Stimulated activated CD4-positive, alpha-beta T cell treated with anti-CD3 and anti-CD28 coated beads, Interleukin-12 subunit alpha, Interleukin-12 subunit beta, amount 100 ng/mL, for 24 hours (primary cell): ENCODE measurements at regions not wholly inside any gene's neighbourhood (a gene's known extent, or its start where the extent isn't known, plus 50 kb on each side); places are given as distances from the start of the nearest gene placed in this dataset.
"Not testable (repeated sequence)": the region's sequence is repeated elsewhere in the genome, so short reads cannot be mapped to it uniquely, and the experiment has no call there.

Experiments
- DNase-seq, 2 experiments: peaks; one replicate each; pipeline ENCODE4 v3.0.0-alpha.2; 2020; ENCODE audit warnings: low read depth in 2 of 2

- DNase-seq = no peak
These were observed 78.0 kb upstream of the IRX4 start for GRCh38 chr5:1960595-1961303.

DNA sequence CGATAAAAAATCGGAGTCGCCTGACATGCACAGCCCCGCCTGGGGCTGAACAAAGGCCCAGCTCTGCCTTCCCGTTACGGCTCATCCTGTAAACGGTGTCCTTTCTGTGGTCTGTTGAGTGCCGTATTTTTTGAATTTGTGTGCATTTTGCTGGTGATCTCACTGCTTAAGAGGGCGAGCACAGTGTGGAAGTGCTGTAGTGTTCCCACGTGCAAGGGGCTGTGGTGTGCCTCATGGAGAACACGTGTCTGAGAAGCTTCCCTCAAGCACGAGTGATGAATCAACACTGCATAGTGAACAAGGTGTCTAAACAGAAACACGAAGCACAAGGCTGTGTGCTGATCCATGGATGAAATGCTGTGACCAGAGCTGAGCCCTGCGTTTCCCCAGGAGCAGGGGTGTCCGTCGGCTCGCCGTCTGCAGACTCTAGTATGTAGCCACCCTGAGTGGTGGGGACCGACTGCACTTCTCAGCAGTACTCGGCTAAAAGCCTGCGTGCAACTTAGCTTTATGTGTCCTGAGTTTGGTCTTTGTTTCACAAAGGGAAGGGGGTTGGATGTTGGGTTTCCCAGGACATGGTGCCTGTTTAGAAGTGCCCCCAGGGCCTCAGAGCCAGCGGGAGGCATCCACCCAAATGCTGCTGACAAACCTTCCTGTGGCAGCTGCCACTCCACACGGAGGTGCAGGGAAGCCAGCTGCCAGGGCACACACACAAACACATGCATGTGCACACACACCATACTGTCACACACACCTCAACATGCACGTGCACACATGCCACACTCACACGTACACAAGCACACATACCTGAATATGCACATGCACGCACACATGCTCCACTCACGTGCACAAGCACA lies 77.2 kb upstream of the IRX4 start:
- no peak for DNase-seq

- no peak for DNase-seq
These were observed 76.5 kb upstream of the IRX4 start for GRCh38 chr5:1959231-1959630.

DNA sequence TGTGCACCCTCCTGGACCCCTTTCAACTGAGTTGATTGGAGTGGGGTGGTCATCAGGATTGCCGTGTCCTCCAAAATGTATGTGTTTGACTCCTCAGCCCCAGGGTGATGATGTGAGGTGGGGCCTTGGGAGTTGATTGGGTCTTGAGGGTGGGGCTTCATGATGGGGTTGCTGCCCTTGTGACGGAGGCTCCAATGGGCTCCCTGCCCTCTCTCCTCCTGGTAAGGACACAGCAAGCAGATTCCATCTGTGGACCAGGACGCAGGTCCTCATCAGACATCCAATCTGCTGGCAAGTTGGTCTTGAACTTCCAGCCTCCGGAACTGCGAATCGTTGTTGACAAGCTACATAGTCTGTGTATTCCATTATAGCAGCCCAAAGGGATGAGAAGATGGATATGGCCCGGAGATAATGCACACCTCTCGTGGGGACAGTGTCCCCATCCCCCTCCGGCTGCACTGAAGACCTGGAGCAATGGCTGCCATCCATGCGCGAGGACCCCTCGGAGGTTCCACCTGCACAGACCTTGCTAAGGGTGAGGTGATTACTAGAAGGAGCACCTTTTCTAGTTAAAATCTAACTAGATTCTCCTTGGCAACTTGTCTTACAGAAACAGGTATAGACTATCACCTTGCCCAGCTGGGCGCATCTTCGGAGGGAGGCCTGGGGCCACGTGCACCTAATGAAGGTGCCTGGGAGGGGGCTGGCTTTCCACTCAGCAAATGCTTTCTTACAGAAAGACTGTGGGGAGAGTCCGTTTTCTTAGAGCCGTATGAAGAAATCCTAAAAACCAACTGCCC lies 75.7 kb upstream of the IRX4 start:
- no peak for DNase-seq

GRCh38 chr5:1955586-1955985 lies 72.9 kb upstream of the IRX4 start:
- DNase-seq = no peak

- DNase-seq = not testable (repeated sequence)
These were observed 71.0 kb upstream of the IRX4 start for GRCh38 chr5:1953710-1954109.

DNA sequence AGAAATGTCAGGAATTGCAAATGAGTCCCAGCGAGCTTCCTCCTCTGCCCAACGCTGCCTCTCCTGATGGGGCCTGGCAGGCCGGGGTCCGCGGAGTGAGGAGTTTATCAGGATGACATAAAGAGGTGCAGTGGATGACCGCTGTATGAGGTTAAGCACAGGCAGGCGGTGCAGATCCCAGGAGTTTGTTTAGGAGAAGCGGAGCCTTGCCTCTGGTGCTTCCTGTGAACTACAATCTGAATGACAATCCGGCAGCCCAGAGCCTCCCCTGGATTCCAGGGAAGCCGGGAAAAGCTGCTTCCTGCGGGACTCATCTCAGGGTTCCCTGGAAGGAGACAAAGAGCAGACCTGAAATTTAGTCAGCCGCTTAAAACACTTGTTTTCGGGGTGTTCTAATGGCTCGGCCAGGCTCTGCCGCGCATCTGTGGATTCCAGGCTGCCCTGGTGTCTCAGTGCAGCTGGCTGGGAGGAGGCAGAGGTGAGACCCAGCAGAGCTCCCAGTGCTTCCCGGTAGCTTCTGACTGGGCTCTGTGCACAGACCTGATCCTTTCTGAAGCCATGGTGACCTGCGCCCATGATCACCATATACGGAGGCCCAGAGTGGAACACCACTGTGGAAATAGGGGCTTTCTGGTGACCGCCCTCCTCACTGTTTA lies 69.8 kb upstream of the IRX4 start:
- DNase-seq = no peak

DNA sequence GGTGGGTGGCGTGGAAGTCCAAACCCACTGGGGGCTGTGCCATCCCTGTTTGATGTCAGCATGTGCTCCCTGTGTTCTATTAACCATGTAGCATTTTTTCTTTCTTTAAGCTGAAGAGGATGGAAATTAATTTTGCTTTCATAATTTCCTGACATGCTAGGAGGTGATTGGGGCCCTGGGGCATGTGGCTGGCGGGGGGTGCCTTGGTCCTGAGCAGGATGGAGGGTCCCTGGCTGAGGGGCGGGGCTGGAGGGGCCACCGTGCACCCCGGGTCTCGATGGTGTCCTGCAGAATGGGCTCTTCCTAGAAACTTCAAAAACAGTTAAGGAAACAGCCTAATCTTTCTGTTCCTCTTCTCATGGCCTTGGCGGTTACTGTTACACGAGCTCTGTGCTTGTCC lies 69.3 kb upstream of the IRX4 start:
- DNase-seq = no peak

- no peak for DNase-seq
These were observed 68.6 kb upstream of the IRX4 start for GRCh38 chr5:1951165-1951816.

DNA sequence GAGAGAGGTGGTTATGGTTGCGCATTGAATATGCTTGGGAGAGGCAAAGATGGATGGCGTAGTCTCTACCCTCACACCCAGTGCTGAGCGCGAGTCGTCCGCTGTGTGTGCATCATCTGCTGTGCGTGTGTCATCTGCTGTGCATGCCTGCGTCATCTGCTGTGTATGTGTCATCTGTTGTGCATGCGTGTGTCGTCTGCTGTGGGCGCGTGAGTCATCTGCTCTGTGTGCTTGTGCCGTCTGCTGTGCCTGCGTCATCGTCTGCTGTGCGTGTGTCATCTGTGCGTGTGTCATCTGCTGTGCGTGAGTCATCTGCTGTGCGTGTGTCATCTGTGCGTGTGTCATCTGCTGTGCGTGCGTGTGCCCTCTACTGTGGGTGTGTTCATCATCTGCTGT lies 68.0 kb upstream of the IRX4 start:
- no peak for DNase-seq

- DNase-seq = no peak
These were observed 67.5 kb upstream of the IRX4 start for GRCh38 chr5:1950096-1950707.

GRCh38 chr5:1949253-1949652 lies 66.5 kb upstream of the IRX4 start:
- DNase-seq = no peak

DNA sequence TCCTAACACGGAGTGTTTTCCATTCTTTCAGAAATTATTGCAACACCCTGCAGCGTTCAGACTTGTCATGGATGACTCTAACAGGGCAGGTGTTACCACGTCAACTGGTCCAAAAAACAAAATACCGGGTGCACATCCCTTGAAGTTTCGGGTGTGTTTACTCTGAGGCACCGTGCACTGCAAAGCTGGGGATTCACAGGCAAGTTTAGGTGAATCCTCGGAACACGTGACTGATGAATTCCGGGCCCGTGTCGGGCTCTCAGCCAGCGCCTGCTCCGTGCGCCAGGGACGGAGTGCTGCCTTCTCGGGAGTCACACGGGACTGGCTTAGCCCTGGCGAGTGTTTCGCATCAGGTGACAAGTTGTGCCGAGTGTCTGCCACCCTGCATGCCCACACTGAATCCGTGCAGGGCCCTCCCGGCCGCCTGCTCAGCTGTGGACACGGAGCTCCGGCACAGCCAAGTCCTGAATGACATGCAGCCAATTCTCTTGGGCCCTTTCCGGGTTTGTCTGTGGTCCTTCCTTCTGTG lies 66.0 kb upstream of the IRX4 start:
- DNase-seq = no peak

DNA sequence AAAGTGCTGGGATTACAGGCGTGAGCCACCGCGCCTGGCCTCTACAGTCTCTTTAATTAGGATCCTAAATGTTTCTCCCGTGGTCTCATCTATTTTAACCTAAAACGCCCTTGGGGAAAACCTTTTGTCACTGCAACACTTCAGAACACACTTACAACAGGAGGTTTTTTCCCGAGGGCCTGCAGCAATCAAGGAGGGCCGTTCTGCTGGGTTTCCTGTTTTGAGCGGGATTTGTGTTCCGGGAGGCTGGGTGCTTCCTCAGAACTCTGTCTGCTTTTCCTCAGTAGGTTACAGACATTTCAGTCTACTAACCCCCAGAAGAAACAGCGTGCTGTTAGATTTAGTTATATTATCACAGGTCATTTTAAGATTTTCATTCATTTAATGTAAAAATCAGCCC lies 65.4 kb upstream of the IRX4 start:
- DNase-seq = no peak

DNA sequence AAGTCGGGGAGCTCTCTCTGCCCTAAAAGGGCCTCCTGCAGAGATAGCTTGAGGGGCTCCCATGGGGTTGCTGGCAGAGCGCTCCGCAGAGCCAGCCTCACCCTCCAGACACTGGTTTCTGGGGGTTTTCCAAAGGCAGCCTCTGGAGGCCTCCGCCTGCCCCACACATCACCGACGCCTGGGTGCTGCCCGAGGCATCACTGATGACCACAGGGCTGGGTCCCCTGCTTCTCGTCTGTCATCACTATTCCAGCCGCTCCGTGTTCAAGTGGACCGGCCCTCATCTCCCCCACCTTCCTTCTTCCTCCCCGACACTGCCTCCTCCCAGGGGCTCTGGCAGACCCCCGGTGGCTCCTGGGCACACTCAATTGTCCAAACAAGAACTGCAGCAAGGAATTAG lies 64.1 kb upstream of the IRX4 start:
- no peak for DNase-seq

DNA sequence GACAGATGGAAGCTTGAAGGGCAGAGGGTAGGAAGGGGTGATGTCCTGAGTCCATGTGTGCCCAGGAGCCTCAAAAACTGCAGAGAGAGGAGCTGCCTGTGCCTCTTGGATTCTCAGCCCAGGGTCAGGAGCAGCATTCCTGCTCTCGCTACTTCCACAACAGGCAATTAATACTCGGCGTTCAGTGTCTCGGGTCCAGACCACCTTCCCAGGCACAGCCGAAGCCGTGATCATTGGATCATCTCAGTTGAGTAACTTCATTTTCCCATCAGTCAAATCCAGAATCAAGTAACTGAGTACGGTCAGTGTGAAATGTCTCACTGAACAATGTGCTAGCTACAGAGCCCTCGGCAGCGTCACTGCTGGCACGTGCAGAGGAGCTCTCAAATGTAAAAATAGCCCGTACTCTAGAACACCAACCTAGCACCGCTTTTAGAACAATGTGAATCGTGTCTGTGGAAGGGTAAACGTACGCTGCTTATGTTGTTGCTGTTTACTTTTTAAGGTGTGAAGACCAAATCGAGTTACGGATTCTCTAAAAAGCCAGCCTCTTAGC lies 63.5 kb upstream of the IRX4 start:
- DNase-seq = no peak

DNA sequence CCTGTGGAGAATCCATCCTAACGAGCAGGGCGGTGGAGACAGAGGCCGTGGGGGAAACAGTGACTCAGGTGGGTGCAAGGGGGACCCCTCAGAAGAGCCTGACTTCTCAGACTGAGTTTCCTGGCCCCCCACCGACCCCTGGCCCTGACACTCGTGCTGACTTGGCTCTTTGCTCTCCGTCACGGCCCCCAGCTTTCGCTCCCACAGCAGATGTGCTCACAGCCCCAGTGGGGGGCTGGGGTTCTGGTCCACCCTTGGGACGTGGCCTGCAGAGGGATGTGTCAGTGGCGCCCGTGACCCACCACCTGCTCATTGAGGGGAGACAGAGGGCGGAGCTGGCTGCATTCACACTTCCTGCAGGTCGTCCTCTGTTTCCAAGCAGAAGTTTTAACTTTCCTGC lies 62.9 kb upstream of the IRX4 start:
- no peak for DNase-seq

DNA sequence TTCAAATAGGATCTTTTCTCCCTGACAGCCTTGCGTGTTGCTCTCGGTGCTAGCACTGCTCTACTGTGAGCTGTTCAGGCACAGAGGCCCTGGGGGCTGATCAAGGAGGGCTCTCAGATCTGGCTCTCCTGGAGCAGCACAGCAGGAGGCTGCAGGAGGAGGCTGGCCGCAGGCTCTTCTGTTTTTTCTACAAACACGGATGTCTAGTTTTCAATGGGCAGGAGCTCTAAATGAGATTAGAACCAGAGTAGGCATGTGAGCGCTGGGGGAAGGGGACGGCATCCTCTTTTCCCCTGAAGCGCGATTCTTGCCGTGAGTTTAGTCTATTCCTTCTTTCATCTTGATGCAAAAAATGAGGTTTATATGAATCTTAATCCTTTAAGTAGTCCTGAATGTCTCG lies 61.7 kb upstream of the IRX4 start:
- DNase-seq = no peak

DNA sequence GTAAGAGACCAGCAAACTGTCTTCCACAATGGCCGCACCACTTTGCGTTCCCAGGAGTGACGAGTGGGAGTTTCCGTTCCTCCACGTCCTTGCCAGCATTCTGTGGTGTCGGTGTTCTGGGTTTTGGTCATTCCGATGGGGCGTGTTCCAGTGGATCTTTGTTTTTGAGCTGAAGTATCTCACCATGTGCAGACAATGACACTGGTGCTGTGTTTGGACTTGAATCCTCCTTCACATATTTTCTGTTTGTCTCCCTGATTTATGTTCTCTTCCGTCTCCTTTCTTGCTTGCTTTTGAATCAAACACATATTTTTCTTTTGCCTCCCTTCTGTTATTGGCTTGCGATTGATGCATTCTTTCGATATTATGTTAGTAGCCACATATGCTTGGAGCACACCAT lies 60.8 kb upstream of the IRX4 start:
- DNase-seq = no peak

DNA sequence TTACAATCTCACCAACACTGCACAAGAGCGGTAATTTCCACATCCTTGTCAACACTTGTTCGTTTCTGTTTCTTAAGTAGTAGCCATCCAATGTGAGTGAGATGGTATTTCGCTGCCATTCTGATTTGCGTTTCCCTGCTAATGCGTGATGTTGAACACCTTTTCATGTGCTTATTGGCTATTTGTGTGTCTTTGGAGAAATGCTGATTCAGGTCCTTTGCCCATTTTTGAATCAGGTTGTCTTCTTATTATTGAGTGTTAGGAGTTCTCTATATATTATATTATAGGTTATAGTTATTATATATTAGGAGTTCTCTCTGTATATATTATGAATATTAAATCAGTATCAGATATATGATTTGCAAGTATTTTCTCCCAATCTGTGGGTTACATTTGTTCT lies 59.9 kb upstream of the IRX4 start:
- no peak for DNase-seq

DNA sequence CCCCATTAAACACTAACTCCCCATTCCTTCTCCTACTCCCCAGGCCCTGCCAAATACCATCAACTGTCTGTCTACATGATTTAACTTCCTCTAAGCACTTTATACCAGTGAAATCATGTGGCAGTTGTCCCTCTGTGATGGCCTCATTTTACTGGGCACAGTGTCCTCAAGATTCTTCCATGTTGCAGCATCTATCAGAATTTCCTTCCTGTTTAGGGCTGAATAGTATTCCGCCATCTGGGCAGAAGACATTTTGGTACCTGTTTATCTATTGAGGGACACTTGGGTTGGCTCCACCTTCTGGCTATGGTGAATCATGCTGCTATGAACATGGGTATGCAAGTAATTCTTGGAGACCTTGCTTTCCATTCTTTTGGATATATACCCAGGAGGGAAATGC lies 59.4 kb upstream of the IRX4 start:
- DNase-seq = no peak
